GM12875 (cell line): ENCODE measurements at regions not wholly inside any gene's neighbourhood (a gene's known extent, or its start where the extent isn't known, plus 50 kb on each side); places are given as distances from the start of the nearest gene placed in this dataset.

Source experiments
- H3K4me3 ChIP-seq: one replicate; pipeline ENCODE4 v1.5.1; 2011; ENCODE audit warnings: low read depth, low read length, control low read depth
- TF ChIP-seq, protein P1 (sequence below): IDR thresholded peaks from 2 replicates; pipeline ENCODE4 v1.5.1; 2011; ENCODE audit warnings: low read depth, mild to moderate bottlenecking, control low read depth, inconsistent platforms, low read length, moderate library complexity, borderline replicate concordance; ENCODE audit not compliant: insufficient read depth

GRCh38 chr12:92208613-92209121, 63.0 kb upstream of the BTG1 start:
- TF ChIP-seq, protein P1, sequence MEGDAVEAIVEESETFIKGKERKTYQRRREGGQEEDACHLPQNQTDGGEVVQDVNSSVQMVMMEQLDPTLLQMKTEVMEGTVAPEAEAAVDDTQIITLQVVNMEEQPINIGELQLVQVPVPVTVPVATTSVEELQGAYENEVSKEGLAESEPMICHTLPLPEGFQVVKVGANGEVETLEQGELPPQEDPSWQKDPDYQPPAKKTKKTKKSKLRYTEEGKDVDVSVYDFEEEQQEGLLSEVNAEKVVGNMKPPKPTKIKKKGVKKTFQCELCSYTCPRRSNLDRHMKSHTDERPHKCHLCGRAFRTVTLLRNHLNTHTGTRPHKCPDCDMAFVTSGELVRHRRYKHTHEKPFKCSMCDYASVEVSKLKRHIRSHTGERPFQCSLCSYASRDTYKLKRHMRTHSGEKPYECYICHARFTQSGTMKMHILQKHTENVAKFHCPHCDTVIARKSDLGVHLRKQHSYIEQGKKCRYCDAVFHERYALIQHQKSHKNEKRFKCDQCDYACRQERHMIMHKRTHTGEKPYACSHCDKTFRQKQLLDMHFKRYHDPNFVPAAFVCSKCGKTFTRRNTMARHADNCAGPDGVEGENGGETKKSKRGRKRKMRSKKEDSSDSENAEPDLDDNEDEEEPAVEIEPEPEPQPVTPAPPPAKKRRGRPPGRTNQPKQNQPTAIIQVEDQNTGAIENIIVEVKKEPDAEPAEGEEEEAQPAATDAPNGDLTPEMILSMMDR: no peak
- no peak overlapping the region for H3K4me3 ChIP-seq

- TF ChIP-seq, protein P1: no peak
Observed at GRCh38 chr12:92206596-92206995, 61.0 kb upstream of the BTG1 start.

DNA sequence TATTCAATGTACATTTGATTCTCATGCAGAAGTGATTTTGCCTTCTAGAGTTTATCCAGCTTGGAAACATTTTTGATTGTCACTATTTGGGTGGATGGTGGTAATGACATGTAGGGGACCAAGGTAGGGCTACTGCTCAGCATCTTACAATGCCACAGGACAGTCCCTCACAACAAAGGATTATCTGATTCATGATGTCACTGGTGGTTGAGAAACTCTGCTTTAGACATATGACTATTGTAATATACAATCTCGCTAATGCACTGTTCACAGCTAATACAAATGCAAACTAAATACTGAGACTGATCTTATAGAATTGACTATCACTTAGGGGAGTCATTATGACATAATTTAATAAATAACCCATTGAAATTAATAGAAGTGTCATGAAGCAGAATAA, 60.4 kb upstream of the BTG1 start:
- TF ChIP-seq, protein P1: no peak
- no peak overlapping the region for H3K4me3 ChIP-seq

More at GRCh38 chr12:92206596-92206995, 61.0 kb upstream of the BTG1 start:
- no peak overlapping the region for H3K4me3 ChIP-seq

GRCh38 chr12:92199819-92200576, 54.4 kb upstream of the BTG1 start:
- TF ChIP-seq, protein P1: no peak
- no peak overlapping the region for H3K4me3 ChIP-seq

DNA sequence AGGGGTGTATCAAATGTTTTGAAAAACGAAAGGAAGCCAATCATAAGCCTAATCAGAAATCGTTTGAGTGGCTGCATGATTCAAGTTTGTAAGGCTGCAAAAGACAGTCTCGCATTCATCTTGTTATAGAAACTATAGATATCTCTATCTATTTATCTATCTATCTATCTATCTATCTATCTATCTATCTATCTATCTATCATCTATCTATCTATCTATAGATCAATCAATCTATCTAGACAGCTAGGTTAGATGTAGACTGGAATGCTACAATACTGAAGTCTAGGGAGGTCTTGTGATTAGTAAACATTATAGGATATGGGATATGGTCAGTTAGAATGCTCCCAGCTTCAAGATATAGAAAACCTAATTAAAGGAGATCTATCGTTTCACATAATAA, 52.2 kb upstream of the BTG1 start:
- TF ChIP-seq, protein P1: no peak

DNA sequence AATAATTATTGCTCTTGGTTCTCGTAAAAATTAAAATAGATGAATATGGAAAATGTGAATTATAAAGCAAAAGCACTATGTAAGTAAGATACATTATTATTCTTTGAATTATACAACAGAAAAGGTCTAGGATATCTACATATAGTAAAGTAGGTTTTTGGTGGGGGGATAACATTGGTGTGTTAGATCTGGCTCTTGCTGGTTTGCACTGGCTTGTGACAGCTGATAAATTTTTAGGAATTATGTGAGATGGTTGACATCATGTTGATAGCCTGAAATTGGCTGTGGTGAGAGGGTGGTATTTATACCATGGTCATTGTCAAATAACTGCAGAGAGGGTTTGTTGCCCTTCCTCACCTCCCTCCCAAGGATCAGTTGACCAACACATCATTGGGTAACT, 50.7 kb upstream of the BTG1 start:
- H3K4me3 ChIP-seq: no peak overlapping the region
- TF ChIP-seq, protein P1: no peak

More for the DNA sequence above, 52.2 kb upstream of the BTG1 start:
- no peak overlapping the region for H3K4me3 ChIP-seq
